ENCODE measurements at regions not wholly inside any gene's neighbourhood (a gene's known extent, or its start where the extent isn't known, plus 50 kb on each side); places are given as distances from the start of the nearest gene placed in this dataset.

DNA sequence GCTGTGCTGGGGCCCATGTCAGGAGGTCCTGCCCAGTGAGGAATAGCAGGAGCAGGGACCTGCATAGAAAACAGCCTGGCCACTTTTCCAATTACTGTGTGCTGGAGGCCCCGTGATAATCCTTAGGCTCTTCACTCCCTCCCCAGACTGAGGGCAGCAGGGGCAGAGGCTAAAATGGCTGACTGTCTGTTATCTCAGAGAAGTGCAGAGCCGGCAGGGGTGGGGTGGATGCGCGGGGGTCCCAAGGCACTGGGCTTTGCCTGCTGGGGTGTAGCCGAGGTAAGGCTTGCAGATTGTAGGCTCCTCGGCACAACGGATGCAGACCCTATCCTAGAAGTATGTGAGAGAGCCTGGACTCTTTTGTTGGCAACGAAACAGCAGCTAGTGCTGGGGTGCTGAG, 1064.1 kb downstream of the OLFM4 start (continued):
- TF ChIP-seq SUZ12 (IDR thresholded peaks at IDR 0.05; ENCODE audit: low read length) (no peak), CHD2 (IDR thresholded peaks at IDR 0.05; ENCODE audit: low read length) (no peak), SIX5 (IDR thresholded peaks at IDR 0.05; ENCODE audit: low read depth, low read length) (no peak), HDAC6 (IDR thresholded peaks at IDR 0.05; ENCODE audit: low read depth, low read length) (no peak), JUN (IDR thresholded peaks at IDR 0.05; ENCODE audit: low read depth, low read length) (no peak)

Data from H1 (cell line).